Breast epithelium (tissue), 4 donors: ENCODE measurements at regions not wholly inside any gene's neighbourhood (a gene's known extent, or its start where the extent isn't known, plus 50 kb on each side); places are given as distances from the start of the nearest gene placed in this dataset.

Experiments
- DNase-seq, 2 donors: peaks; one replicate each; pipeline ENCODE4 v3.0.0-alpha.2; 2019; ENCODE audit warnings: low spot score in 2 of 2
- H3K27ac ChIP-seq, 2 donors: fragments of 200-600 bp; sonication (generic) in 1 of 2; one replicate each; pipeline ENCODE4 v1.5.1; 2016 to 2019; ENCODE audit warnings: mild to moderate bottlenecking in 1 of 2
- H3K27me3 ChIP-seq, 2 donors: fragments of 200-600 bp; sonication (generic) in 1 of 2; one replicate each; pipeline versions ENCODE4 v1.5.1 to v1.6.0; 2017 to 2019; ENCODE audit warnings: control low read depth in 1 of 2, mild to moderate bottlenecking in 1 of 2
- H3K36me3 ChIP-seq: fragments of 200-600 bp; one replicate; pipeline ENCODE4 v1.5.1; 2019
- H3K4me1 ChIP-seq, 2 donors: fragments of 200-600 bp; sonication (generic); one replicate each; pipeline ENCODE4 v1.5.1; 2016 to 2019; ENCODE audit warnings: control low read depth in 1 of 2
- H3K4me3 ChIP-seq, 3 donors: fragments of 200-600 bp; sonication (generic); 1 replicate in 2 of 3; 2 replicates in 1 of 3; pipeline ENCODE4 v1.5.1; 2016 to 2019; ENCODE audit warnings: mild to moderate bottlenecking in 3 of 3, moderate library complexity in 2 of 3
- H3K9me3 ChIP-seq, 2 donors: fragments of 200-600 bp; sonication (generic) in 1 of 2; one replicate each; pipeline ENCODE4 v1.5.1; 2016 to 2019; ENCODE audit warnings: control low read depth in 1 of 2
- POLR2A ChIP-seq: fragments of 450-650 bp; IDR thresholded peaks from one replicate; pipeline ENCODE4 v1.6.1; 2016; ENCODE audit warnings: antibody characterized with exemption, mild to moderate bottlenecking, moderate library complexity
- POLR2AphosphoS5 ChIP-seq, 3 donors: sonication (generic); formaldehyde crosslinking; IDR thresholded peaks; one replicate each; pipeline ENCODE4 v1.6.1; 2017; ENCODE audit warnings: antibody characterized with exemption in 3 of 3
- intact Hi-C: fragments of 100-400 bp; cut with DNase I; formaldehyde crosslinking; loops from one replicate; pipeline ENCODE4 v1.15.1; 2023; ENCODE audit warnings: low total_unique reads
- TF ChIP-seq, protein P1 (sequence below), 3 donors: fragments of 450-650 bp; IDR thresholded peaks; one replicate each; pipeline ENCODE4 v1.5.1; 2016 to 2017; ENCODE audit warnings: antibody characterized with exemption in 3 of 3, mild to moderate bottlenecking in 3 of 3, moderate library complexity in 3 of 3

DNA sequence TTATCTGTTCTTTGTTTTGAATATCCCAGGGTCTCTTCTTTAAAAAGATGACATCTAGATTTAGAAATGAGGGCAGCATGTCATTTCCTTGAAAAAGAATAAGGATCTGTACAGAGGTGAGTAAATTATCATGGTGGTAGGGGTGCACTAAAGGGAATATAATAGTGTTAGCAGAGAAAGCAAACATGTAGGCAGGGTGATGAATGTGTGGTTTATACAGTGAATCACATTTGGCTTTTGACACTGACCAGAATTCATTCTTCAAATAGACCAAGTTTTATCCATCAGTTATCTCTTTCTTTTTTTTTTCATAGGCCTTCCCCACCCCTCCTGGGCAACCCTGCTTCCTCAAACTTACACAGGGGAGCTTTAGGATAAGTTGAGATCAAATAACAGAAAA is 184.5 kb upstream of the LRP1B start:
- Histone ChIP-seq H3K27me3 (no peaks in the 10 kb centered on the region), H3K36me3 (no peaks in the 10 kb centered on the region), H3K27ac (no peak overlapping the region), H3K4me1 (no peaks in the 10 kb centered on the region), H3K9me3 (peaks cover 0 to 5% of the 10 kb centered on the region in 2 donors), H3K4me3 (no peak overlapping the region)
- intact Hi-C loops, result no loop called here
- DNase-seq, result no peak
- TF ChIP-seq POLR2AphosphoS5 (IDR thresholded peaks at IDR 0.05), result no peak
- TF ChIP-seq, protein P1, sequence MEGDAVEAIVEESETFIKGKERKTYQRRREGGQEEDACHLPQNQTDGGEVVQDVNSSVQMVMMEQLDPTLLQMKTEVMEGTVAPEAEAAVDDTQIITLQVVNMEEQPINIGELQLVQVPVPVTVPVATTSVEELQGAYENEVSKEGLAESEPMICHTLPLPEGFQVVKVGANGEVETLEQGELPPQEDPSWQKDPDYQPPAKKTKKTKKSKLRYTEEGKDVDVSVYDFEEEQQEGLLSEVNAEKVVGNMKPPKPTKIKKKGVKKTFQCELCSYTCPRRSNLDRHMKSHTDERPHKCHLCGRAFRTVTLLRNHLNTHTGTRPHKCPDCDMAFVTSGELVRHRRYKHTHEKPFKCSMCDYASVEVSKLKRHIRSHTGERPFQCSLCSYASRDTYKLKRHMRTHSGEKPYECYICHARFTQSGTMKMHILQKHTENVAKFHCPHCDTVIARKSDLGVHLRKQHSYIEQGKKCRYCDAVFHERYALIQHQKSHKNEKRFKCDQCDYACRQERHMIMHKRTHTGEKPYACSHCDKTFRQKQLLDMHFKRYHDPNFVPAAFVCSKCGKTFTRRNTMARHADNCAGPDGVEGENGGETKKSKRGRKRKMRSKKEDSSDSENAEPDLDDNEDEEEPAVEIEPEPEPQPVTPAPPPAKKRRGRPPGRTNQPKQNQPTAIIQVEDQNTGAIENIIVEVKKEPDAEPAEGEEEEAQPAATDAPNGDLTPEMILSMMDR (IDR thresholded peaks at IDR 0.05), result no peak
- no peak for TF ChIP-seq POLR2A

DNA sequence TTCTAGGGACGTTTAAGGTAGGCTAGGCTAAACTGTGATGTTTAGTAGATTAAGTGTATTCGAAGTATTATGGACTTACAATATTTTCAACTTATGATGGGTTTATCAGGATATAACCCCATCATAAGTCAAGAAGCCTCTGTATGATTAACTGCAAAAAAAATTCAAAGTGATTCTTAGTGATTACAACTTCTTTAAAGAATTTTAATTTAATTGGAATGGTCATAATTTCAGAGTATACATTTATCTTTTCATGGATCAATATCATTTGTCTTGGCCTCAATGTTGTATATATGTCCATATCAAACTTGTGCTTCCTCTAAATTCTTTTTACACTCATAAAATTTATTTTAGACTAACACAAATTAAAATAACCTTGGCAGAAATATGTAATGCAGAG is 183.3 kb upstream of the LRP1B start:
- DNase-seq, result no peak
- H3K27ac ChIP-seq, result no peak overlapping the region
- intact Hi-C loops, result no loop called here
- H3K27me3 ChIP-seq, result no peaks in the 10 kb centered on the region
- no peak overlapping the region for H3K4me3 ChIP-seq
- H3K4me1 ChIP-seq, result no peaks in the 10 kb centered on the region
- no peaks in the 10 kb centered on the region for H3K36me3 ChIP-seq
- no peak for TF ChIP-seq POLR2AphosphoS5 (IDR thresholded peaks at IDR 0.05)
- TF ChIP-seq, protein P1 (IDR thresholded peaks at IDR 0.05), result no peak
- TF ChIP-seq POLR2A, result no peak
- peaks cover 0 to 10% of the 10 kb centered on the region in 2 donors for H3K9me3 ChIP-seq

DNA sequence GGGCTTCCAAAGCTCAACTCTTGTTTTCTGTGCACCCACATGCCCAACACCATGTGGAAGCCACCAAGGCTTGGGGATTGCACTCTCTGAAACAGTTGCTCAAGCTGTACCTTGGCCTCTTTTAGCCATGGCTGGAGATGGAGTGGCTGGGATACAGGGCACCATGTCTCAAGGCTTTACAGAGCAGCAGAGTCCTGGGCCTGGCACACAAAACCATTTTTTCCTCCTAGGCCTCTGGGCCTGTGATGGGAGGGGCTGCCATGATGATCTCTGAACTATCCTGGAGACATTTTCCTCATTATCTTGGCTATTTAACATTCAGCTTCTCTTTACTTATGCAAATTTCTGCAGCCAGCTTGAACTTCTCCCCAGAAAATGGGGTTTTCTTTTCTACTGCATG is 179.7 kb upstream of the LRP1B start:
- no peak for DNase-seq
- no peaks in the 10 kb centered on the region for H3K36me3 ChIP-seq
- H3K4me1 ChIP-seq, result no peaks in the 10 kb centered on the region
- no peaks in the 10 kb centered on the region for H3K27me3 ChIP-seq
- no peak overlapping the region for H3K27ac ChIP-seq
- TF ChIP-seq POLR2A (no peak), POLR2AphosphoS5 (IDR thresholded peaks at IDR 0.05) (no peak)
- TF ChIP-seq, protein P1 (IDR thresholded peaks at IDR 0.05), result no peak
- H3K4me3 ChIP-seq, result no peak overlapping the region
- intact Hi-C loops, result no loop called here
- H3K9me3 ChIP-seq, result peaks cover 0 to 10% of the 10 kb centered on the region in 2 donors

DNA sequence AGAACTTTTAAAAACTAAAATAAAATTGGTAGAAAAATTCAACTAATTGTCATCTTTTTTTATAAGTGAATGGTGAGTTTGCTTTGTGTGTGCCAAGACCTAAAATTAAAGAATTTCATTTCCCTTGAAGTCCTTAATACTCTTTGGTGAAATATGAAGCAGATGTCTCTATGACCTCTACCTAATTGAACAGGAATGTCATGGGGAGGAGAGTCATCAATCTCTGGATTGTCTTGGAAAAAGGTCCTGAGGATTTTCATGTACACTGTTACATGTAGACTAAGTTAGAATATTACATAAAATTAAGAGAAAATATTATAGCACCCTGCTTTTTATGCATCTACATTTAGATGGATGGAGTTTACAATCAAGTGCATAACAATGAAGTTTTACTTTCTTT is 177.9 kb upstream of the LRP1B start:
- Histone ChIP-seq H3K4me1 (no peaks in the 10 kb centered on the region), H3K9me3 (peaks cover 0 to 10% of the 10 kb centered on the region in 2 donors), H3K27me3 (no peaks in the 10 kb centered on the region), H3K27ac (no peak overlapping the region), H3K36me3 (no peaks in the 10 kb centered on the region), H3K4me3 (no peak overlapping the region)
- DNase-seq, result no peak
- TF ChIP-seq, protein P1 (IDR thresholded peaks at IDR 0.05), result no peak
- TF ChIP-seq POLR2AphosphoS5 (IDR thresholded peaks at IDR 0.05), result no peak
- no peak for TF ChIP-seq POLR2A
- intact Hi-C loops, result no loop called here

DNA sequence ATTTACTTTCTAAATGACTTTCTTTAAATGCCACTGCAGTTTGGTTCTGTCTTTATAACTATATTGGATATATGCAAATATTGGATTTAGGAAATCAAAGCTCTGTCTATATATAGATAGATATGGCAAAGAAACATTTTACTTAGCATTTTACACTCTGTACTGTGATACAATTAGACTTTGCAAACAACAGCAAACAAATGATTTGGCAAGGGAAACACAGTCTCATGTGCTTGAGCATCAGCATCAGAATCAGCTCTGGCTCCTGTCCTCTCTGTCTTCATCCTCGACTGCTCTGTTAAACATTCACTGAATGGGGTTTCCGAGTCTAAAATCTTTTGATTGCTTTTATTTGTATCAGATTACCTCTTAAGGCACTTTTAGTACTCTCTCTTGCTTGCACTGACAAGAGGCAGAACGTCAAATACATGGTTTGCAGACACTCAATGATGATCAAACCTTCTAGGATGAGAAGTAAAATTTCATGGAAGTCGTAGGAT is 176.8 kb upstream of the LRP1B start:
- DNase-seq, result no peak
- Histone ChIP-seq H3K27ac (no peak overlapping the region), H3K4me1 (no peaks in the 10 kb centered on the region), H3K4me3 (no peak overlapping the region), H3K9me3 (peaks cover 0 to 10% of the 10 kb centered on the region in 2 donors), H3K27me3 (no peaks in the 10 kb centered on the region), H3K36me3 (no peaks in the 10 kb centered on the region)
- intact Hi-C loops, result no loop called here
- TF ChIP-seq POLR2A (no peak), POLR2AphosphoS5 (IDR thresholded peaks at IDR 0.05) (no peak)
- TF ChIP-seq, protein P1 (IDR thresholded peaks at IDR 0.05), result no peak
